Tibial nerve (tissue), 4 donors: ENCODE measurements at regions not wholly inside any gene's neighbourhood (a gene's known extent, or its start where the extent isn't known, plus 50 kb on each side); places are given as distances from the start of the nearest gene placed in this dataset.

Experiments used
- DNase-seq, 2 donors: peaks; one replicate each; pipeline ENCODE4 v3.0.0-alpha.2; 2019; ENCODE audit warnings: low spot score in 2 of 2
- H3K27ac ChIP-seq, 4 donors: fragments of 200-600 bp; sonication (generic) in 3 of 4; one replicate each; pipeline ENCODE4 v1.5.1; 2017 to 2019; ENCODE audit warnings: mild to moderate bottlenecking in 1 of 4
- H3K27me3 ChIP-seq, 2 donors: fragments of 200-600 bp; sonication (generic) in 1 of 2; one replicate each; pipeline versions ENCODE4 v1.5.1 to v1.6.0; 2017 to 2019
- H3K36me3 ChIP-seq, 3 donors: fragments of 200-600 bp; sonication (generic); one replicate each; pipeline ENCODE4 v1.5.1; 2018 to 2019
- H3K4me1 ChIP-seq, 4 donors: fragments of 200-600 bp; sonication (generic) in 3 of 4; one replicate each; pipeline ENCODE4 v1.5.1; 2017 to 2019
- H3K4me3 ChIP-seq, 4 donors: fragments of 200-600 bp; sonication (generic) in 3 of 4; one replicate each; pipeline ENCODE4 v1.5.1; 2017 to 2019; ENCODE audit warnings: mild to moderate bottlenecking in 1 of 4, moderate library complexity in 1 of 4
- H3K9me3 ChIP-seq, 4 donors: fragments of 200-600 bp; sonication (generic) in 3 of 4; one replicate each; pipeline ENCODE4 v1.5.1; 2017 to 2019
- EP300 ChIP-seq, 2 donors: sonication (generic); formaldehyde crosslinking; IDR thresholded peaks; one replicate each; pipeline ENCODE4 v1.6.1; 2017; ENCODE audit warnings: antibody characterized with exemption in 2 of 2, mild to moderate bottlenecking in 1 of 2
- POLR2A ChIP-seq, 2 donors: fragments of 450-650 bp; IDR thresholded peaks; one replicate each; pipeline ENCODE4 v1.6.1; 2017; ENCODE audit warnings: antibody characterized with exemption in 2 of 2, mild to moderate bottlenecking in 2 of 2, moderate library complexity in 2 of 2
- WGBS, 2 donors: methylation state at CpG; one replicate each; pipeline ENCODE4 v1.1.5; 2018; 5-methylcytosine and 5-hydroxymethylcytosine counted together
- TF ChIP-seq, protein P1 (sequence below), 5 experiments: fragments of 200-600 bp in 3 of 5; fragments of 450-650 bp in 2 of 5; sonication (generic) in 3 of 5; IDR thresholded peaks; one replicate each; pipeline ENCODE4 v1.5.1; 2016 to 2019; ENCODE audit warnings: antibody characterized with exemption in 5 of 5, mild to moderate bottlenecking in 3 of 5, moderate library complexity in 2 of 5

DNA sequence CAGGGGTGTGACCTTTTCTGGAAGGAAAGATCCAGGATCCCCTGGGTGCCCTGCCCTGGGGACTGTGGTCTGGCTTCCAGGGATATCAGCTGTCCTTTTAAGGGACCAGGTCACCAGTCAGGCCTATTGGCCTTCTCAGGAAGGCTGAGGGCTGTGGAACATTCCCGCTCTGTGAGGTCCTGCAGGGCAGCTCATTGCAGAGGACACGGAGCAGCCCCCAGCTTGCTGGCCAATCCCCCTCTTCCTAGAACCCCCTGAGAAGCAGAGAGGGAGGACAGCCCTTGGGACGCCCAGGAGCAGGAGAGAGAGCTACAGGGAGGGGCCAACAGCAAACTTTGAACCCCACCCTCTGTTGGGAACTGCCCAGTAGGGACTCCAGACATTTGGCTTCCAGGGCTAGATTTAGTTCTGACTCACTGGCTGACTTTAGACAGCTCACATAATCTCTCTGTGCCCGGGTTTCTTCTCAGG lies 67.9 kb upstream of the COL13A1 start:
- H3K4me1 ChIP-seq, result peaks cover 0 to 6% (median 0%) of the 10 kb centered on the region in 4 donors

DNA sequence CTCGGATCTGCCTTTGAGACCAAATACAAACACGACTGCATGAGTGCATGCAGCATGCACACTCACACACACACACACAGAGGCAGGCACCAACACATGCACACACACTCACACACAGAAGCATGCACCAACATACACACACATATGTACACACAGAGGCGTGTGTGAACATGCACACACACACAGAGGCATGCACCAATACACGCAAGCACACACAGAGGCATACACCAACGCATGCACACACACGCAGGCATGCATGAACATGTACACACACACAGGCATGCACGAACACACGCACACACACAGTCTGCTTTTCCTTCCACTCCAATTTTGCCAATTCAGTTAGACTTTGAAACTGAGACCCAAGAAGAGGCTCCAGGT lies 67.3 kb upstream of the COL13A1 start:
- Histone ChIP-seq H3K27ac (no peak overlapping the region), H3K9me3 (no peaks in the 10 kb centered on the region), H3K4me3 (no peak overlapping the region), H3K4me1 (peaks cover 0 to 6% (median 0%) of the 10 kb centered on the region in 4 donors), H3K27me3 (no peaks in the 10 kb centered on the region), H3K36me3 (no peaks in the 10 kb centered on the region)
- 91 to 92% methylated on average over 8 of the region's 8 CpGs for WGBS, 2 donors
- TF ChIP-seq EP300 (IDR thresholded peaks at IDR 0.05), result no peak
- TF ChIP-seq POLR2A (IDR thresholded peaks at IDR 0.05), result no peak
- TF ChIP-seq, protein P1, sequence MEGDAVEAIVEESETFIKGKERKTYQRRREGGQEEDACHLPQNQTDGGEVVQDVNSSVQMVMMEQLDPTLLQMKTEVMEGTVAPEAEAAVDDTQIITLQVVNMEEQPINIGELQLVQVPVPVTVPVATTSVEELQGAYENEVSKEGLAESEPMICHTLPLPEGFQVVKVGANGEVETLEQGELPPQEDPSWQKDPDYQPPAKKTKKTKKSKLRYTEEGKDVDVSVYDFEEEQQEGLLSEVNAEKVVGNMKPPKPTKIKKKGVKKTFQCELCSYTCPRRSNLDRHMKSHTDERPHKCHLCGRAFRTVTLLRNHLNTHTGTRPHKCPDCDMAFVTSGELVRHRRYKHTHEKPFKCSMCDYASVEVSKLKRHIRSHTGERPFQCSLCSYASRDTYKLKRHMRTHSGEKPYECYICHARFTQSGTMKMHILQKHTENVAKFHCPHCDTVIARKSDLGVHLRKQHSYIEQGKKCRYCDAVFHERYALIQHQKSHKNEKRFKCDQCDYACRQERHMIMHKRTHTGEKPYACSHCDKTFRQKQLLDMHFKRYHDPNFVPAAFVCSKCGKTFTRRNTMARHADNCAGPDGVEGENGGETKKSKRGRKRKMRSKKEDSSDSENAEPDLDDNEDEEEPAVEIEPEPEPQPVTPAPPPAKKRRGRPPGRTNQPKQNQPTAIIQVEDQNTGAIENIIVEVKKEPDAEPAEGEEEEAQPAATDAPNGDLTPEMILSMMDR (IDR thresholded peaks at IDR 0.05), result no peak
- DNase-seq, result no peak

More for the DNA sequence above, 67.9 kb upstream of the COL13A1 start:
- 67 to 73% methylated on average over 3 to 4 of the region's 4 CpGs for WGBS, 2 donors
- no peaks in the 10 kb centered on the region for H3K36me3 ChIP-seq
- no peaks in the 10 kb centered on the region for H3K9me3 ChIP-seq
- no peak overlapping the region for H3K27ac ChIP-seq
- H3K4me3 ChIP-seq, result no peak overlapping the region
- DNase-seq, result no peak
- no peak for TF ChIP-seq POLR2A (IDR thresholded peaks at IDR 0.05)
- TF ChIP-seq, protein P1 (IDR thresholded peaks at IDR 0.05), result no peak
- TF ChIP-seq EP300 (IDR thresholded peaks at IDR 0.05), result no peak
- no peaks in the 10 kb centered on the region for H3K27me3 ChIP-seq

DNA sequence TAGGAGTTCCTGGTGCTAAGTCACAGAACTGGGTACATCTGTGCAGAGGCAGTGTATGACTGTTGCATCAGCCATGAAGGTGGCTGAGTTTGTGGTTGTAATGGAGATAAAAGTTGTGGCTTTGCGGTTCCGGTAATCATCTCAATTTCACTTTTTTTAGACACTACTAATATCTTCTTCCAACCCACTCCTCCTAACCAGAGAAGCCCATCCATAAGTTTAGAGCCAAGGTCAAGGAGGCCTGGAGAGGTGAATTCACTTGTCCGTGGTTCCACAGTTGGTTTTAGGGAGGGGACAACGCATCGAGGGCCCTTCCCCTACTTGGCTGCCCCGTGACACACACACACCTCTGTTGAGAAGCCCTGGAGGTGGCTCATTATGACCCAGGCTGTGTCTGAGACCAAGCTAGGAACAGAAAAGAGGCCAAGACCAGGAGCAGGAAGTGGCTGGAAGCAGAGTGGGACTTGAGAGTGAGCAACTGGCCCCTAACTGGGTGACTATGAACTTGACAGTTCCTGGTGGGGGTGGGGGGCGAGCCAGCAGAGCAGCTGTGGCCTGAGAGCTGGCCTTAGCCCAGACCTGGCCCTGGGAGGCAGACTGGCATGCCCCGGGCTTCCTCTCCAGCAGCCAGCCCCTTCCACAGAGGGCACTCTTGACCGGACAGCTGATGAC lies 66.8 kb upstream of the COL13A1 start:
- no peaks in the 10 kb centered on the region for H3K36me3 ChIP-seq
- no peaks in the 10 kb centered on the region for H3K9me3 ChIP-seq
- no peak for TF ChIP-seq EP300 (IDR thresholded peaks at IDR 0.05)
- TF ChIP-seq POLR2A (IDR thresholded peaks at IDR 0.05), result no peak
- TF ChIP-seq, protein P1 (IDR thresholded peaks at IDR 0.05), result no peak
- H3K27me3 ChIP-seq, result no peaks in the 10 kb centered on the region
- peaks cover 0 to 6% (median 0%) of the 10 kb centered on the region in 4 donors for H3K4me1 ChIP-seq
- WGBS, 2 donors, result 81 to 84% methylated on average over 8 to 9 of the region's 9 CpGs
- H3K27ac ChIP-seq, result no peak overlapping the region
- no peak overlapping the region for H3K4me3 ChIP-seq
- no peak for DNase-seq

DNA sequence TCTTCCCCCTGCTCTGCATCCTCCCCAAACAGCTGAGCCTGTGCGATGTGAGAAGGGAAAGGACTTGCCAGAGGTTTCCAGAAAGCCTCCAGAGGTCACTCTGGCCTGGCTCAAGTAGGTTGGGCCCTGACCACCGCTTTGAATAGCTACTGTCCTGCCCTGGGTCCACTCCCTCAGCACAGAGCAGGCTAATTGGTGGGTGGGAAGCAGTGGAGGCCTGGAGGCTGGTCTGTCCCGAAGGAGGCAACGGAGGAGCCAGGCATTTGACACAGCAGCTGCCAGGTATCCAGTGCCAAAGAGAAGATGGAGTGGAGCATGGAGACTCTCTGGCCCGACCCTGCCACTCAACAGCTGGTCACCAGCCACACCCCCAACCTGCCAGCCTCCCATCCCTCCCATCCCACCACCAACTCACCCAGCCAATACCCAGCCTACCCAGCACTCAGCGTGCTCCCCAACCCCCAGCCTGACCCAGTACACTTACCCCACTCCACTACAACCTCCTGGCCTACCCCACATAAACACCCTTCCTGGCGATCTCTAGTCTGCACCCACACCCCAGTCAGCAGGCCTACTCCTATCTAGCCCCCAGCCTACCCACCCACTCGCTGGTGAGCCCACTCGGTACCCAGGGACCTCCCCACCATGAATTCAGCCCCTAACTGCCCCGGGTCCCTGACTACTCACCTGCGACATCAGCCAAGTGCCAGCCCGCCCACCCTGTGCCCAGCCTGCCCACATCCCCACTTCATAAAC lies 64.6 kb upstream of the COL13A1 start:
- Histone ChIP-seq H3K9me3 (no peaks in the 10 kb centered on the region), H3K36me3 (no peaks in the 10 kb centered on the region), H3K4me1 (peaks cover 0 to 6% (median 0%) of the 10 kb centered on the region in 4 donors), H3K27ac (no peak overlapping the region), H3K27me3 (no peaks in the 10 kb centered on the region), H3K4me3 (no peak overlapping the region)
- DNase-seq, result no peak
- TF ChIP-seq, protein P1 (IDR thresholded peaks at IDR 0.05), result no peak
- TF ChIP-seq POLR2A (IDR thresholded peaks at IDR 0.05), result no peak
- TF ChIP-seq EP300 (IDR thresholded peaks at IDR 0.05), result no peak
- WGBS, 2 donors, result 78 to 80% methylated on average over 12 of the region's 12 CpGs

DNA sequence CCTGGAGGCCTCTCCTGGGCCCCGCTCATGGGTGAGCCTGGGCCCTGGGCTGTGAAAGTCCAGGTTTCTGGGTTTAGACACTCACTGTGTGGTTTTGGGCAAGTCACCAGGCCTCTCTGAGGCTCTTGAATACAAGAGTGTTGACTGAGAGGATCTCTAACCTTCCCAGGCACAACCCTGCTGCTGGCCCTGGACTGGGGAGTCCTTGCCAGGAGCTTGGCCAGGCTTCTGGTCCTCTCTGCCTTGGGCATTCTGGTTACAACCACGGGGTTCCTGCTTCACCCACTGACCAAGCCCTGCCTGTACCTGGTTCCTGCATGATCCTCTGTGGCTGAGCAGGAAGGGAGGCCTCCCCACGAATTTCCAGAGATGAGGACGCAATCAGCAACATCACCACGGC lies 63.6 kb upstream of the COL13A1 start:
- no peak for DNase-seq
- H3K4me1 ChIP-seq, result peaks cover 0 to 6% (median 0%) of the 10 kb centered on the region in 4 donors
- WGBS, 2 donors, result 82 to 92% methylated on average over 5 of the region's 5 CpGs

More for the DNA sequence above, 63.6 kb upstream of the COL13A1 start:
- Histone ChIP-seq H3K27me3 (no peaks in the 10 kb centered on the region), H3K27ac (no peak overlapping the region), H3K4me3 (no peak overlapping the region), H3K36me3 (no peaks in the 10 kb centered on the region), H3K9me3 (no peaks in the 10 kb centered on the region)
- TF ChIP-seq EP300 (IDR thresholded peaks at IDR 0.05) (no peak), POLR2A (IDR thresholded peaks at IDR 0.05) (no peak)
- TF ChIP-seq, protein P1 (IDR thresholded peaks at IDR 0.05), result no peak
